ENCODE measurements at regions not wholly inside any gene's neighbourhood (a gene's known extent, or its start where the extent isn't known, plus 50 kb on each side); places are given as distances from the start of the nearest gene placed in this dataset.

GRCh38 chr4:83781434-83781833 lies 245.5 kb downstream of the GPAT3 start:
- TF ChIP-seq CTCF (IDR thresholded peaks at IDR 0.05): no peak
- TF ChIP-seq POLR2A (IDR thresholded peaks at IDR 0.05): no peak
